ENCODE measurements at regions not wholly inside any gene's neighbourhood (a gene's known extent, or its start where the extent isn't known, plus 50 kb on each side); places are given as distances from the start of the nearest gene placed in this dataset.

GRCh38 chr17:72175787-72176515, 55.1 kb downstream of the SOX9 start:
- TF ChIP-seq EZH2 (IDR thresholded peaks at IDR 0.05; ENCODE audit: borderline replicate concordance) (no peak), EZH2phosphoT487 (IDR thresholded peaks at IDR 0.05; ENCODE audit: low read depth, severe bottlenecking, unreplicated experiment) (no peak)
- TF ChIP-seq, protein P1, sequence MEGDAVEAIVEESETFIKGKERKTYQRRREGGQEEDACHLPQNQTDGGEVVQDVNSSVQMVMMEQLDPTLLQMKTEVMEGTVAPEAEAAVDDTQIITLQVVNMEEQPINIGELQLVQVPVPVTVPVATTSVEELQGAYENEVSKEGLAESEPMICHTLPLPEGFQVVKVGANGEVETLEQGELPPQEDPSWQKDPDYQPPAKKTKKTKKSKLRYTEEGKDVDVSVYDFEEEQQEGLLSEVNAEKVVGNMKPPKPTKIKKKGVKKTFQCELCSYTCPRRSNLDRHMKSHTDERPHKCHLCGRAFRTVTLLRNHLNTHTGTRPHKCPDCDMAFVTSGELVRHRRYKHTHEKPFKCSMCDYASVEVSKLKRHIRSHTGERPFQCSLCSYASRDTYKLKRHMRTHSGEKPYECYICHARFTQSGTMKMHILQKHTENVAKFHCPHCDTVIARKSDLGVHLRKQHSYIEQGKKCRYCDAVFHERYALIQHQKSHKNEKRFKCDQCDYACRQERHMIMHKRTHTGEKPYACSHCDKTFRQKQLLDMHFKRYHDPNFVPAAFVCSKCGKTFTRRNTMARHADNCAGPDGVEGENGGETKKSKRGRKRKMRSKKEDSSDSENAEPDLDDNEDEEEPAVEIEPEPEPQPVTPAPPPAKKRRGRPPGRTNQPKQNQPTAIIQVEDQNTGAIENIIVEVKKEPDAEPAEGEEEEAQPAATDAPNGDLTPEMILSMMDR (IDR thresholded peaks at IDR 0.05; ENCODE audit: poor library complexity), result no peak
- no peak overlapping the region for H3K27ac ChIP-seq
- H3K4me1 ChIP-seq (ENCODE audit: insufficient read depth), result peaks cover 5% of the 10 kb centered on the region
- 74% methylated on average over 12 of the region's 12 CpGs for WGBS (ENCODE audit: low lambda C conversion rate, missing lambda C conversion rate)
- H3K4me2 ChIP-seq, result no peak overlapping the region
- H3K9me2 ChIP-seq (replicated peaks; ENCODE audit: insufficient read depth), result no peaks in the 10 kb centered on the region
- H3K36me3 ChIP-seq (replicated peaks; ENCODE audit: insufficient read depth, low read depth), result no peaks in the 10 kb centered on the region
- no peak overlapping the region for H2AFZ ChIP-seq
- no peak for DNase-seq (ENCODE audit: low spot score)
- no peaks in the 10 kb centered on the region for H3K27me3 ChIP-seq
- no peak overlapping the region for H3K4me3 ChIP-seq
- no peaks in the 10 kb centered on the region for H3K9me3 ChIP-seq (ENCODE audit: low read depth)
- no peaks in the 10 kb centered on the region for H3K79me2 ChIP-seq
- H4K20me1 ChIP-seq (ENCODE audit: insufficient read depth, poor library complexity, severe bottlenecking), result no peaks in the 10 kb centered on the region

DNA sequence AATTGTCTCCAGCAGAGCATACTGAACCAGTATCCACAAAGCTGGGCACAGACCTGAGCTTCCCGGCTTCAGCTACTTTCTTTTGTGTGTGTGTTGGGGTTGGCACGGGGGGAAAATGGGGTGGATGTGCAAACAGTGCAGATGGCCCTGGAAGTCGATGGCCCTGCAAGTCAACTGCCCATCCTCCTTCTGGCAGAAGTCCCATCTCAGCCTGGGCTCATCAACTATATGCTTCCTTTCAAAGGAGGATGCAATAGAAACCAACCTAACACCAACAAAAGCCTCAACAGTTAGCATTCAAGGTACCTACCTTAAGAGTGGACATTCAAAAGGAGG, 55.7 kb downstream of the SOX9 start:
- no peak for DNase-seq (ENCODE audit: low spot score)
- Histone ChIP-seq H3K36me3 (replicated peaks; ENCODE audit: insufficient read depth, low read depth) (no peaks in the 10 kb centered on the region), H4K20me1 (ENCODE audit: insufficient read depth, poor library complexity, severe bottlenecking) (no peaks in the 10 kb centered on the region), H3K27ac (no peak overlapping the region), H3K79me2 (no peaks in the 10 kb centered on the region), H3K9me2 (replicated peaks; ENCODE audit: insufficient read depth) (no peaks in the 10 kb centered on the region), H3K9me3 (ENCODE audit: low read depth) (no peaks in the 10 kb centered on the region), H3K4me3 (no peak overlapping the region), H3K4me2 (no peak overlapping the region), H2AFZ (no peak overlapping the region), H3K4me1 (ENCODE audit: insufficient read depth) (peaks cover 5% of the 10 kb centered on the region), H3K27me3 (no peaks in the 10 kb centered on the region)
- TF ChIP-seq, protein P1 (IDR thresholded peaks at IDR 0.05; ENCODE audit: poor library complexity), result no peak
- TF ChIP-seq EZH2phosphoT487 (IDR thresholded peaks at IDR 0.05; ENCODE audit: low read depth, severe bottlenecking, unreplicated experiment), result no peak
- TF ChIP-seq EZH2 (IDR thresholded peaks at IDR 0.05; ENCODE audit: borderline replicate concordance), result no peak
- WGBS (ENCODE audit: low lambda C conversion rate, missing lambda C conversion rate), result 85% methylated on average over 3 of the region's 3 CpGs

DNA sequence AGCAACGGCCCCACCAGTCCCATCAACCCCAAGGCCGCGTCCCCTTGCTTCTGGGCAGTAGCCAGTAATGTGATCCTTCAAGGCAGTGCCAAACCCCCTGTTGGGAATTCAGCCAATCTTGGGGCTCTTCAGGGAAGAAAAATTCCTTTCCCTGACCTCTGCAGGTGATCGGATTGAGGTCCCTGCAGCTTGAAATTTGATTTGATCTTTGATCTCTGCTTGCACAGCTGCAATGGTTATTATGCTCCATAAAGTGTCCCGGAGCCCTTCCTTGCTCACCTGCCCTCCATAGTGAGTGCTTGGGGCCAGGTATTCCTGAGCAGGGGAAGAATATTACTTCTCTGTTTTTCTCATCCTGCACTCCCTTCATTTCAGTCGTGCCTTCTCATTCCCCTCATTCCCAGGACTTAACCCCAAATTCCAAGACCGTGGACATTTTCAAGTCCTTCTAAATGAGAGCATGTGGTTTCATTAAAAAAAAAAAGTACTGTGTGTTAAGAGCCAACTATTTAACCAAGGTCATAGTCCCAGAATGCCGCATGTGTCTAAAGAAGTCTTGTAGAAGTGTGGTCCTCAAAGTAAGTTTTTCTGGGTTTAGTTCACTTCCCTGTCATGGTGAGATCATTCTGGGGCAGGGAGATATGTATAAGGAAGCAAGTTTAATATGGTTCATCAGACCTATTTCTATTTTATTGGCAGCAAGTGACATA, 56.3 kb downstream of the SOX9 start:
- no peak overlapping the region for H2AFZ ChIP-seq
- H3K27me3 ChIP-seq, result no peaks in the 10 kb centered on the region
- H3K9me2 ChIP-seq (replicated peaks; ENCODE audit: insufficient read depth), result no peaks in the 10 kb centered on the region
- TF ChIP-seq EZH2phosphoT487 (IDR thresholded peaks at IDR 0.05; ENCODE audit: low read depth, severe bottlenecking, unreplicated experiment) (no peak), EZH2 (IDR thresholded peaks at IDR 0.05; ENCODE audit: borderline replicate concordance) (no peak)
- TF ChIP-seq, protein P1 (IDR thresholded peaks at IDR 0.05; ENCODE audit: poor library complexity), result no peak
- DNase-seq (ENCODE audit: low spot score), result no peak
- no peaks in the 10 kb centered on the region for H4K20me1 ChIP-seq (ENCODE audit: insufficient read depth, poor library complexity, severe bottlenecking)
- no peak overlapping the region for H3K27ac ChIP-seq
- peaks cover 5% of the 10 kb centered on the region for H3K4me1 ChIP-seq (ENCODE audit: insufficient read depth)
- no peaks in the 10 kb centered on the region for H3K9me3 ChIP-seq (ENCODE audit: low read depth)
- no peak overlapping the region for H3K4me2 ChIP-seq
- H3K36me3 ChIP-seq (replicated peaks; ENCODE audit: insufficient read depth, low read depth), result no peaks in the 10 kb centered on the region
- H3K79me2 ChIP-seq, result no peaks in the 10 kb centered on the region
- H3K4me3 ChIP-seq, result no peak overlapping the region
- WGBS (ENCODE audit: low lambda C conversion rate, missing lambda C conversion rate), result 76% methylated on average over 8 of the region's 8 CpGs
